ENCODE measurements at regions not wholly inside any gene's neighbourhood (a gene's known extent, or its start where the extent isn't known, plus 50 kb on each side); places are given as distances from the start of the nearest gene placed in this dataset.

DNA sequence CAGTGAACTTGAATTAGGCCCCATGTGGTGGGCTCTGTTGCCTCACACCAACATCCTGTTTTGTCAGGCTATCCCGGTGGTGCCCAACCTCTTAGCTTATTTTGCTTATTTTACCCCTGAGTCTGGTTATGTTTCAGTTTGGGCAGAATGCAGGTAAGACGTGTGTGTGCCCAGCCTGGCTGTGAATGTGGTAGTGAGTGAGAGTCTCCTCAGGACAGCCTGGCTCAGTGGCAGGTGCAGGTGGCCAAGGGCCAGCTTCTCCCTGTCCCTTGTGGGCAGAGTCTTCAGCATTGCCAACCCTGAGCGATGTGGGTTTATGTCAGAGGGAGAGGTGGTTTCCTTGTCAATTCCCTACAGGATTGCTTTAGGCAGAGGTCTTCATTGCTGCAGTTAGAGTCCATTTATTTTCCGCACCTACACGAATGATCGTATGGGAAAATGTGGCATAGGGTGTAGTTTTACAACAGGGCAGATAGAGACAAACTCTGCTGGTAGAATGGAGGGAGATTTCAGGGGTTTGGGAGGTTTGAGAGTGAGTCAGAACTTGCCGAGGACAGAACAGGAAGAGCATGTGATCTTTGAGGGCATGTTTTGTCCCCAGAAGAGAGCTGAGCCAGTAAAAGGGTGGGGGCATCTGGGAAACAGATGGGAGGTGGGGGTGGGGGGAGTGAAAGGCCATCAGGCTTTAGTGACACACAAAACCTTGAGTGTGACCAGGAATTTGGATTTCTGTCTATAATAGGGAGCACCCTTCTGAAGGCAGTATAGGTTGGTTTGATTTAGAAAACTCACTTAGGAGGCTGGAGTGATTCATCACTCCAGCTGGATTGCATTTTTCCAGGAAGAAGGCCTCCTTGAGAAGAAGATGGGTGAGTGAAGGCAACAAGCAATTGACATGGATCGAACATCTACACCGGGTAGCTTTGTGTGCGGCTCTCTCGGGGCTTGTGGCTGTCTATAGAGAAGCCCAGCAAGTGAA is 156.2 kb upstream of the CELF4 start:
- H3K27me3 ChIP-seq = no peaks in the 10 kb centered on the region
- no peak for TF ChIP-seq POLR2A (IDR thresholded peaks at IDR 0.05)
- TF ChIP-seq, protein P1, sequence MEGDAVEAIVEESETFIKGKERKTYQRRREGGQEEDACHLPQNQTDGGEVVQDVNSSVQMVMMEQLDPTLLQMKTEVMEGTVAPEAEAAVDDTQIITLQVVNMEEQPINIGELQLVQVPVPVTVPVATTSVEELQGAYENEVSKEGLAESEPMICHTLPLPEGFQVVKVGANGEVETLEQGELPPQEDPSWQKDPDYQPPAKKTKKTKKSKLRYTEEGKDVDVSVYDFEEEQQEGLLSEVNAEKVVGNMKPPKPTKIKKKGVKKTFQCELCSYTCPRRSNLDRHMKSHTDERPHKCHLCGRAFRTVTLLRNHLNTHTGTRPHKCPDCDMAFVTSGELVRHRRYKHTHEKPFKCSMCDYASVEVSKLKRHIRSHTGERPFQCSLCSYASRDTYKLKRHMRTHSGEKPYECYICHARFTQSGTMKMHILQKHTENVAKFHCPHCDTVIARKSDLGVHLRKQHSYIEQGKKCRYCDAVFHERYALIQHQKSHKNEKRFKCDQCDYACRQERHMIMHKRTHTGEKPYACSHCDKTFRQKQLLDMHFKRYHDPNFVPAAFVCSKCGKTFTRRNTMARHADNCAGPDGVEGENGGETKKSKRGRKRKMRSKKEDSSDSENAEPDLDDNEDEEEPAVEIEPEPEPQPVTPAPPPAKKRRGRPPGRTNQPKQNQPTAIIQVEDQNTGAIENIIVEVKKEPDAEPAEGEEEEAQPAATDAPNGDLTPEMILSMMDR (IDR thresholded peaks at IDR 0.05) = no peak
- H3K27ac ChIP-seq = no peak overlapping the region
- no peak overlapping the region for H3K4me3 ChIP-seq
- no peaks in the 10 kb centered on the region for H3K4me1 ChIP-seq
- no peak for DNase-seq
- H3K9me3 ChIP-seq = no peaks in the 10 kb centered on the region
- H3K36me3 ChIP-seq = no peaks in the 10 kb centered on the region

DNA sequence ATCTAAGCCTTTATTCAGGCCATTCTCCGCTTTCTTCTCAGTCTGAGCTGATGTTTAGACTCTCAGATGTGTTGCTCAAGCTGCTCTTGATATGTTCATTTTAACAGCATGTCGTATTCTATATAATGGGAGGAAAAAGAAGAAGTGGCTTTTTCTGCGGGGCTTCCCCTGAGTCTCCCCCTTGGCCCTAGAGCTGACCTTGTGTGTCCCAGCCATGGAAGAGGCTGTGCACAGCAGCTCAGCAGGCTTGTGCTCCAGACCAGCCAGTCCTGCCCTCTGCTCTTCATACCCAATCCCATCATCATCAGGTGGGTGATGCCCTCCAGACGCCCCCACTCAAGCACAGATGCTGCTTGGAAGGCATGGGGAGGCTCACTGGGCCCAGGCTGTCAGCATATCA is 155.1 kb upstream of the CELF4 start:
- Histone ChIP-seq H3K4me1 (no peaks in the 10 kb centered on the region), H3K36me3 (no peaks in the 10 kb centered on the region), H3K9me3 (no peaks in the 10 kb centered on the region), H3K27ac (no peak overlapping the region), H3K4me3 (no peak overlapping the region), H3K27me3 (no peaks in the 10 kb centered on the region)
- no peak for DNase-seq
- TF ChIP-seq, protein P1 (IDR thresholded peaks at IDR 0.05) = no peak
- no peak for TF ChIP-seq POLR2A (IDR thresholded peaks at IDR 0.05)

DNA sequence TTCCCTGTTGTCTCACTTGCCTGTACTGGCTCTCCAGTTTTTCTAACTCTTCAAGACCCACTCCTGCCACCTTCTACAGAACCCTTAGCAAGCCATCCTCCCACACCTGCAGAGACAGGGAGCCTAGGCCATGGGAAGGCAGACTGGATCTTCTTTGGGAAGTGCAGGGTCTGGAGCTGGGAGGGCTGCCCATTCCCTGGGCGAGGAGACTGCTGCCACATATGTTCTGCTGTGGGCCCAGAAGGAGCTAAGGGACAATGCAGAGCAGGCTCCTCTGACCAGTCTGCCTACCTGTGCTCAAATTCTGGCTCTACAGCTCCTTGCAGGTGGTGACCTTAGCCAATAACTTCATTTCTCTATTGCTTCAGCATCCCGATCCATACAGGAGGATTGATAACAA is 152.1 kb upstream of the CELF4 start:
- no peaks in the 10 kb centered on the region for H3K36me3 ChIP-seq
- H3K9me3 ChIP-seq = no peaks in the 10 kb centered on the region
- H3K4me3 ChIP-seq = no peak overlapping the region
- TF ChIP-seq, protein P1 (IDR thresholded peaks at IDR 0.05) = no peak
- TF ChIP-seq POLR2A (IDR thresholded peaks at IDR 0.05) = no peak
- H3K4me1 ChIP-seq = no peaks in the 10 kb centered on the region
- no peak overlapping the region for H3K27ac ChIP-seq
- H3K27me3 ChIP-seq = no peaks in the 10 kb centered on the region
- no peak for DNase-seq

DNA sequence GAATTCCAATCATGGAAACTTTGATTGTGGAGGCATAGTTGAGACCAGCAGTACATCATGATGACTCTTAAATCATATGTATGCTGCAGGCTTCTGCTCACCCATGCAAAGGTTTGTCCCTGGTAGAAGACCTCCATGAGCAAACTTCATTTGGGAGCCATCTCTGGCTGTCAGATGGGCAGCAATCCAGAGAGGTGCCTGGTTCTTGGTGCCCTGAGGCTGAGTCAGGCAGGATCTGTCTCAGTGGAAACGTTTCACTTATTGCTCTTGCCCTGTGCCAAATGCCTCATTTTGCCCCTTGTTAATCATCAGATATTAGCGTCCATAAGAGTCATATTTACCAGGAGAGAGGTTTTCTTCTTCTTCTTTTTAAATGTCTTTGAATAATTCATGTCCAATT is 151.5 kb upstream of the CELF4 start:
- Histone ChIP-seq H3K4me1 (no peaks in the 10 kb centered on the region), H3K36me3 (no peaks in the 10 kb centered on the region), H3K27ac (no peak overlapping the region), H3K27me3 (no peaks in the 10 kb centered on the region), H3K4me3 (no peak overlapping the region), H3K9me3 (no peaks in the 10 kb centered on the region)
- DNase-seq = no peak
- TF ChIP-seq, protein P1 (IDR thresholded peaks at IDR 0.05) = no peak
- no peak for TF ChIP-seq POLR2A (IDR thresholded peaks at IDR 0.05)

DNA sequence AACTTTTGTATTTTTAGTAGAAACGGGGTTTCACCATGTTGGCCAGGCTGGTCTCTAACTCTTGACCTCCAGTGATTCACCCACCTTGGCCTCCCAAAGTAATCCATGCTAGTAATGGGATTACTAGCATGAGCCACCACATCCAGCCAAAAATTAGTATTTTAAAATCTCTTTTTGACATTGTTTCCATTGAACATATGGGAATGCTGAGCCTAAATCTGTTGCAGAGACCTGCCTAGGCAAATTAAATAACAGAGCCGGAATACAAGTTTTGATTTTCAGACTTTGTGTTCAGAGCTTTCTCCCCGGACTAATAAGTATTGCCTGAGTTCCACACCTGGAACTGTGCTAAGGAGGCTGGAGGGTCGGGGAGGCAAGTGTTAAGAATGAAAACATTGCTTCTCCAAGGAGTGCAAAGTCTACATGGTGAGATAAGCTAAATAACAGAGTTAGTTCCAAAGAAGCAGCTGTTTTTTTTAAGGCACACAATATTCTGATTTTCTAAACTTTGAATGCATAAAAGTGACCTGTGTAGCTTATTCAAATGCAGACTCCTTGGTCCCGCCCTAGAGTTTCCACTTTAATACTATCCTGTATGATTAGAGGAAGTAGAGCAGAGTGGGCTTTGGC is 150.6 kb upstream of the CELF4 start:
- Histone ChIP-seq H3K9me3 (no peaks in the 10 kb centered on the region), H3K36me3 (no peaks in the 10 kb centered on the region), H3K4me1 (no peaks in the 10 kb centered on the region), H3K27ac (no peak overlapping the region), H3K4me3 (no peak overlapping the region), H3K27me3 (no peaks in the 10 kb centered on the region)
- DNase-seq = no peak
- no peak for TF ChIP-seq POLR2A (IDR thresholded peaks at IDR 0.05)
- TF ChIP-seq, protein P1 (IDR thresholded peaks at IDR 0.05) = no peak

Data from Peyer's patch (tissue), 4 donors.